ENCODE measurements at regions not wholly inside any gene's neighbourhood (a gene's known extent, or its start where the extent isn't known, plus 50 kb on each side); places are given as distances from the start of the nearest gene placed in this dataset.

- H3K4me3 ChIP-seq (ENCODE audit: insufficient read depth, low read depth, low read length, poor library complexity, severe bottlenecking), result no peak overlapping the region
- no peaks in the 10 kb centered on the region for H3K4me1 ChIP-seq (ENCODE audit: control insufficient read depth, insufficient read depth, low read length, poor library complexity, severe bottlenecking)
- H3K27ac ChIP-seq (ENCODE audit: insufficient read depth, low read length, poor library complexity, severe bottlenecking), result no peak overlapping the region
- no peaks in the 10 kb centered on the region for H3K36me3 ChIP-seq (ENCODE audit: control insufficient read depth, insufficient read depth, low read length)
- DNase-seq, result no peak
- no peaks in the 10 kb centered on the region for H3K9me3 ChIP-seq (ENCODE audit: control insufficient read depth, low read length)
- no peaks in the 10 kb centered on the region for H3K27me3 ChIP-seq (replicated peaks; ENCODE audit: control insufficient read depth, insufficient read depth, low read length, poor library complexity, severe bottlenecking)
Observed at GRCh38 chr20:52724541-52724940, 247.6 kb upstream of the TSHZ2 start.

DNA sequence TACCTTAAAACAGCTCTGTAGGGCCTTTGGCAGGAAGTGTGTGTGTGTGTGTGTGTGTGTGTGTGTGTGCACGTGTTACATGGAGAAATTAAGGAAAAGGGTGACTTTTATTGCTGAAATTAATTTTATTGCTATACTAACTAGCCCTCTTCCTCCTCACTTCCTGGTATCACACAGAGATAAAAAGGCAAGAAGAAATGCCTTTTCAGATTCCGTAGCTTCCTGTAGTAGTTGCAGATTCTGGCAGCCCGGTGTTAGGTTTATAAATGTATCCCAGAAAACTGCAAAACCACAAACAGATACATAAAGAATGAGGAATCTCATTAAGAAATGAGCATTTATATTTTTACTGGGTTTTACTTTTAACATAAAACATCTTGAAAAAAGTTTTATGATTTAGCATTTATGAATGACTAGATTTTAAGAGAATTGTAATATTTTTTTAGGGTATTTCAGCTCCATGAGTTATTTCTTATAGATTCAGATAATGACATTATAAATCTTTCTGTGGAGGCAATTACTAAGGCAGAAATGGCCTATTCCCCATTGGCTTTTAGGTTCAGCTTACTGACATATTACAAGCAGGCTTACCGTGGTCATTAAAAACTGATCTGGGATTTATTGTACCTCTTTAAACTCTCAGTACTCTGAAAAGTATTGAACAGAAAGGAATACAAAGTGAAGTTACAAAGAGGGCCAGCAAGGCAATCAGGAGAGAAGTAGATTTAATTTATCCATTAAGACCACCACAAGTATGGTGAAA, 249.1 kb upstream of the TSHZ2 start:
- Histone ChIP-seq H3K27ac (ENCODE audit: insufficient read depth, low read length, poor library complexity, severe bottlenecking) (no peak overlapping the region), H3K9me3 (ENCODE audit: control insufficient read depth, low read length) (no peaks in the 10 kb centered on the region), H3K27me3 (replicated peaks; ENCODE audit: control insufficient read depth, insufficient read depth, low read length, poor library complexity, severe bottlenecking) (no peaks in the 10 kb centered on the region), H3K4me3 (ENCODE audit: insufficient read depth, low read depth, low read length, poor library complexity, severe bottlenecking) (no peak overlapping the region), H3K36me3 (ENCODE audit: control insufficient read depth, insufficient read depth, low read length) (no peaks in the 10 kb centered on the region), H3K4me1 (ENCODE audit: control insufficient read depth, insufficient read depth, low read length, poor library complexity, severe bottlenecking) (no peaks in the 10 kb centered on the region)
- no peak for DNase-seq

DNA sequence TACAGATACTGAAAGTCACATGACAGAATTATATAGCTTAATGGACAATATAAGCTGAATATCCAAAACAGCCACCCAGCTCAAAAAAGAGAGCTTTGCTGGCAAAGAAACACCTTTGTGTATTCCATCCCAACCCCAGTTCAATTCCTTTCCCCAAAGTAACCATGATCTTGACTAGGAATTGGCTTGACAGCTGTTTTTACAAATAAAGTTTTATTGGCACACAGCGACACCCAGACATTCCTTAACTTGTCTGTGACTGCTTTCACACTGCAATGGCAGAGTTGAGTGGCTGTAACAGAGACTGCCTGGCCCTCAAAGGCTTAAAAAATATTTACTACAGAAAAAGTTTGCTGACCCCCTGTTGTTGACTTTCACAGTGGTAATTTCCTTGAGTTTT, 264.0 kb upstream of the TSHZ2 start:
- no peak overlapping the region for H3K27ac ChIP-seq (ENCODE audit: insufficient read depth, low read length, poor library complexity, severe bottlenecking)

GRCh38 chr20:52704553-52704952, 267.6 kb upstream of the TSHZ2 start:
- Histone ChIP-seq H3K36me3 (ENCODE audit: control insufficient read depth, insufficient read depth, low read length) (no peaks in the 10 kb centered on the region), H3K4me1 (ENCODE audit: control insufficient read depth, insufficient read depth, low read length, poor library complexity, severe bottlenecking) (no peaks in the 10 kb centered on the region), H3K9me3 (ENCODE audit: control insufficient read depth, low read length) (no peaks in the 10 kb centered on the region), H3K27ac (ENCODE audit: insufficient read depth, low read length, poor library complexity, severe bottlenecking) (no peak overlapping the region), H3K4me3 (ENCODE audit: insufficient read depth, low read depth, low read length, poor library complexity, severe bottlenecking) (no peak overlapping the region), H3K27me3 (replicated peaks; ENCODE audit: control insufficient read depth, insufficient read depth, low read length, poor library complexity, severe bottlenecking) (no peaks in the 10 kb centered on the region)
- no peak for DNase-seq

More for the DNA sequence above, 264.0 kb upstream of the TSHZ2 start:
- Histone ChIP-seq H3K4me1 (ENCODE audit: control insufficient read depth, insufficient read depth, low read length, poor library complexity, severe bottlenecking) (no peaks in the 10 kb centered on the region), H3K4me3 (ENCODE audit: insufficient read depth, low read depth, low read length, poor library complexity, severe bottlenecking) (no peak overlapping the region), H3K36me3 (ENCODE audit: control insufficient read depth, insufficient read depth, low read length) (no peaks in the 10 kb centered on the region), H3K27me3 (replicated peaks; ENCODE audit: control insufficient read depth, insufficient read depth, low read length, poor library complexity, severe bottlenecking) (no peaks in the 10 kb centered on the region), H3K9me3 (ENCODE audit: control insufficient read depth, low read length) (no peaks in the 10 kb centered on the region)
- DNase-seq, result no peak

GRCh38 chr20:52688345-52688744, 283.8 kb upstream of the TSHZ2 start:
- no peak for DNase-seq
- Histone ChIP-seq H3K27me3 (replicated peaks; ENCODE audit: control insufficient read depth, insufficient read depth, low read length, poor library complexity, severe bottlenecking) (no peaks in the 10 kb centered on the region), H3K36me3 (ENCODE audit: control insufficient read depth, insufficient read depth, low read length) (no peaks in the 10 kb centered on the region), H3K4me1 (ENCODE audit: control insufficient read depth, insufficient read depth, low read length, poor library complexity, severe bottlenecking) (no peaks in the 10 kb centered on the region), H3K9me3 (ENCODE audit: control insufficient read depth, low read length) (no peaks in the 10 kb centered on the region), H3K27ac (ENCODE audit: insufficient read depth, low read length, poor library complexity, severe bottlenecking) (no peak overlapping the region), H3K4me3 (ENCODE audit: insufficient read depth, low read depth, low read length, poor library complexity, severe bottlenecking) (no peak overlapping the region)

DNA sequence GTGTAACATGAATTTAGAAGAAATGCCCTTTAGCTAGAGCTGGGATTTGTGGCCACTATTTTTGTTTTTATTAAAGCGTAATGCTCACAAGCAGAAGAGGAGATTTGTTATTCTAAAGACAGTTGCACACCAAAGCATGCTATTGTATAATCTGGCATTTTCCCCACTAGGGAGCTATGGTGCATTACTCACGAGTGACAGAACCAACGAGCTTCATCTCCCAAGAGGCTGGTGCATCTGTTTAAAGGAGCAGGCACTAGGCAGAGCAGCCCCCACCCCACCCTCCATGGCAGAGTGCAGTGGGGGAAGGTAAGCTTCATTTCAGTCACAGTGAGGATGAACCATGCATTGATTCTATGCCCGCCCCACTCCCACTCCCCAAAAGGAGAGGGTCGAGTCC, 287.3 kb upstream of the TSHZ2 start:
- H3K27ac ChIP-seq (ENCODE audit: insufficient read depth, low read length, poor library complexity, severe bottlenecking), result no peak overlapping the region
- H3K27me3 ChIP-seq (replicated peaks; ENCODE audit: control insufficient read depth, insufficient read depth, low read length, poor library complexity, severe bottlenecking), result no peaks in the 10 kb centered on the region
- no peak for DNase-seq
- H3K4me3 ChIP-seq (ENCODE audit: insufficient read depth, low read depth, low read length, poor library complexity, severe bottlenecking), result no peak overlapping the region
- no peaks in the 10 kb centered on the region for H3K36me3 ChIP-seq (ENCODE audit: control insufficient read depth, insufficient read depth, low read length)
- H3K4me1 ChIP-seq (ENCODE audit: control insufficient read depth, insufficient read depth, low read length, poor library complexity, severe bottlenecking), result no peaks in the 10 kb centered on the region
- no peaks in the 10 kb centered on the region for H3K9me3 ChIP-seq (ENCODE audit: control insufficient read depth, low read length)

GRCh38 chr20:52684176-52684575, 288.0 kb upstream of the TSHZ2 start:
- H3K27ac ChIP-seq (ENCODE audit: insufficient read depth, low read length, poor library complexity, severe bottlenecking), result no peak overlapping the region
- no peak overlapping the region for H3K4me3 ChIP-seq (ENCODE audit: insufficient read depth, low read depth, low read length, poor library complexity, severe bottlenecking)
- no peak for DNase-seq
- no peaks in the 10 kb centered on the region for H3K9me3 ChIP-seq (ENCODE audit: control insufficient read depth, low read length)
- H3K27me3 ChIP-seq (replicated peaks; ENCODE audit: control insufficient read depth, insufficient read depth, low read length, poor library complexity, severe bottlenecking), result no peaks in the 10 kb centered on the region
- H3K36me3 ChIP-seq (ENCODE audit: control insufficient read depth, insufficient read depth, low read length), result no peaks in the 10 kb centered on the region
- no peaks in the 10 kb centered on the region for H3K4me1 ChIP-seq (ENCODE audit: control insufficient read depth, insufficient read depth, low read length, poor library complexity, severe bottlenecking)

- Histone ChIP-seq H3K27ac (ENCODE audit: insufficient read depth, low read length, poor library complexity, severe bottlenecking) (no peak overlapping the region), H3K9me3 (ENCODE audit: control insufficient read depth, low read length) (no peaks in the 10 kb centered on the region), H3K4me3 (ENCODE audit: insufficient read depth, low read depth, low read length, poor library complexity, severe bottlenecking) (no peak overlapping the region), H3K4me1 (ENCODE audit: control insufficient read depth, insufficient read depth, low read length, poor library complexity, severe bottlenecking) (no peaks in the 10 kb centered on the region), H3K27me3 (replicated peaks; ENCODE audit: control insufficient read depth, insufficient read depth, low read length, poor library complexity, severe bottlenecking) (no peaks in the 10 kb centered on the region), H3K36me3 (ENCODE audit: control insufficient read depth, insufficient read depth, low read length) (no peaks in the 10 kb centered on the region)
- DNase-seq, result no peak
Observed at GRCh38 chr20:52683761-52684160, 288.4 kb upstream of the TSHZ2 start.

DNA sequence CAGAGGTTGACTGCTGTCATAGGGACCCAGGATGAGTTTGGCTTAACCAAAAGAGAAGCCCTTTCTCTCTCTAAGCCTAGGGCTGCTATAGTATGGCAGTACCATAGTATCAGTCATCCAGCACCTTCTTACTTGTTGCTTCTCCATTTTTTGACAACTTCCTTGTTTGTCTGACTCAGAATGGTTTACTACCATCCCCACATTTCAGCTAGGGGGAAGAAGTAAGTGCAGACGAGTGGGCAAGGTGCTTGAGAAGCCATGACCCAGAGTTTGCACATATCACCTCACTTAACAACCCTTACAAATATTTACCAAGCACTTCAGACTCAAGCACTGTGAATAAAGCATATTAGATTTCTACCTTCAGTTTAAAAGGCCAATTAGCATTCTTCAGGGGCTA, 289.9 kb upstream of the TSHZ2 start:
- Histone ChIP-seq H3K27ac (ENCODE audit: insufficient read depth, low read length, poor library complexity, severe bottlenecking) (no peak overlapping the region), H3K9me3 (ENCODE audit: control insufficient read depth, low read length) (no peaks in the 10 kb centered on the region), H3K36me3 (ENCODE audit: control insufficient read depth, insufficient read depth, low read length) (no peaks in the 10 kb centered on the region), H3K4me3 (ENCODE audit: insufficient read depth, low read depth, low read length, poor library complexity, severe bottlenecking) (no peak overlapping the region), H3K27me3 (replicated peaks; ENCODE audit: control insufficient read depth, insufficient read depth, low read length, poor library complexity, severe bottlenecking) (no peaks in the 10 kb centered on the region), H3K4me1 (ENCODE audit: control insufficient read depth, insufficient read depth, low read length, poor library complexity, severe bottlenecking) (no peaks in the 10 kb centered on the region)
- DNase-seq, result no peak

DNA sequence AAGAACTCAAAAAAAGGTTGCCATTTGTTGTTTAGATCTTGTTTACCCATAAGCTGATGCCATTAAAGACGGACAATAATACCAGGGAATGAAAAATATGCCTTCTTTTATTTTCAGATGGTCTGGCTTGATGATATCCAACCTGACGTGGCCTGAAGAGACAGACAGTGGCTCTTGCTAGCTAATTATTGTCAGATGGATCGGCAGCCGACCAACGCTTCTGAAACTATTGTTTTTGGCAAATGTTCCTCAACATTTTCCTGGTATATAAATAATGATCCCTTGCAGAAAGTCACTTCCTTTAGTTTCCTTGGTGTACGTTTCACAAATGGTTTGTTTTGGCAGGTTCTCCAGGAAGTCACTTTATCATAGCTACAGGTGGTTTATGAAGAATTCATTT, 290.9 kb upstream of the TSHZ2 start:
- no peak overlapping the region for H3K4me3 ChIP-seq (ENCODE audit: insufficient read depth, low read depth, low read length, poor library complexity, severe bottlenecking)
- no peaks in the 10 kb centered on the region for H3K27me3 ChIP-seq (replicated peaks; ENCODE audit: control insufficient read depth, insufficient read depth, low read length, poor library complexity, severe bottlenecking)
- H3K4me1 ChIP-seq (ENCODE audit: control insufficient read depth, insufficient read depth, low read length, poor library complexity, severe bottlenecking), result no peaks in the 10 kb centered on the region
- no peaks in the 10 kb centered on the region for H3K9me3 ChIP-seq (ENCODE audit: control insufficient read depth, low read length)
- H3K36me3 ChIP-seq (ENCODE audit: control insufficient read depth, insufficient read depth, low read length), result no peaks in the 10 kb centered on the region
- no peak for DNase-seq
- H3K27ac ChIP-seq (ENCODE audit: insufficient read depth, low read length, poor library complexity, severe bottlenecking), result no peak overlapping the region
